ENCODE measurements at regions not wholly inside any gene's neighbourhood (a gene's known extent, or its start where the extent isn't known, plus 50 kb on each side); places are given as distances from the start of the nearest gene placed in this dataset.

DNA sequence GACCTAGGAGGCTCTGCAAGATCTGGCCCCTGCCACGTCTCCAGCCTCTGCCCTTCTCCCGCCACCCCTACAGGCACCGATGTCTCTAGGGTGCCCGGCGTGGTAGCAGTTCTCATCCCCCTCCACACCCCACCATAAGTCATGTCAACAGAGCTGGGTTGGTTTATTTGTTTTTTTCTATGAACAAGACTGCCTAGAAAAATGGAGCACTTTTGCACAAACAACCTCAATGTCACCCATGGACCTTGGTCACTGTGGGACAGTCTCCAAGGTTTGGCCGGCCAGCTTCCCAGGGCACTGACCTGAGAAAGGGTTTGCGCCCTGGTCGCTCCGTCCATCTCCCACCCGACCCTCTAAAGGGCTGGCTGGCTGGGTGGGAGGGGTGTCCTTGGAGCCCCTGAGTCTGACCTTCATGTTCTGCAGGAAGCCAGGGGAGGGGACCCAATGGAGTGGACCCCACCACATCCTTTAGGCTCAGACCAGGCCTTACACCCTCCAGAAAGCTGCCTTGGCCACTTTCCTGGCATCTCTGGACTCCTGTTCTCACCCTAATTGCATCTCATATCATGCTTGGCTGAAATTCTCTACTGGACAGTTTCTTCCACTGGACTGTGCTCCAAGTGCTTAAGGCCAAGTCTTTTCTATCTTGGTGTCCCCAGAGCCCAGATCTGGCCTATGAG, 104.8 kb upstream of the PTPN1 start:
- no peak for TF ChIP-seq CTCF (IDR thresholded peaks at IDR 0.05)
- TF ChIP-seq POLR2A (IDR thresholded peaks at IDR 0.05): no peak

Measured in adrenal gland (tissue), 5 donors.